ES-I3 (cell line): ENCODE measurements at regions not wholly inside any gene's neighbourhood (a gene's known extent, or its start where the extent isn't known, plus 50 kb on each side); places are given as distances from the start of the nearest gene placed in this dataset.

Experiments
- H3K36me3 ChIP-seq: 2 replicates; pipeline ENCODE4 v1.6.1; 2013; ENCODE audit warnings: mild to moderate bottlenecking, low read length, control low read depth, moderate library complexity; ENCODE audit not compliant: insufficient read depth
- H3K4me1 ChIP-seq: 2 replicates; pipeline ENCODE4 v1.6.1; 2013; ENCODE audit warnings: mild to moderate bottlenecking, control low read depth, low read length; ENCODE audit not compliant: insufficient read depth
- H3K9ac ChIP-seq: 2 replicates; pipeline ENCODE4 v1.6.1; 2013; ENCODE audit warnings: low read depth, mild to moderate bottlenecking, low read length, moderate library complexity
- H3K9me3 ChIP-seq: 2 replicates; pipeline ENCODE4 v1.6.1; 2013; ENCODE audit warnings: mild to moderate bottlenecking, low read length, moderate library complexity; ENCODE audit not compliant: control insufficient read depth, insufficient read depth

DNA sequence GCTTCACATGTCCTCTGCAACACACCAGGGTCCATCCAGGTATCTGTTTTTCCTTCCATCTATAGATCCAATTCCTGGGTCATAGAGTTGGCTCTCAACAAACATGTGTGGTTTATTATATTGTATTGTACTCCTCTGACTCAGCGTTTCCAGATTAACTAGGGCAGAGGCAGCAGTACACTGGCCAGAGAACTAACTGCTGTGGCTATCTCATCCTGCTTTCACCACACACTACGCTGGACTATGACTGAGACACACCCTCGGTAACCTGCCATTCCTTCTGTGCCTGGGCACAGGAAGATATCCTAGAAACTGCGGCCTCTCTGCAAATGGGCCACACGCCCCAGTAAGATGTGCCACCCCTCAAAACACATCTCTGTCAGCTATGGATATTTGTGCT is 159.8 kb upstream of the STK17B start:
- Histone ChIP-seq H3K36me3 (no peaks in the 10 kb centered on the region), H3K9me3 (no peaks in the 10 kb centered on the region), H3K4me1 (peaks cover 14% of the 10 kb centered on the region; the same call in 1 of the 2 replicates), H3K9ac (no peak overlapping the region)

DNA sequence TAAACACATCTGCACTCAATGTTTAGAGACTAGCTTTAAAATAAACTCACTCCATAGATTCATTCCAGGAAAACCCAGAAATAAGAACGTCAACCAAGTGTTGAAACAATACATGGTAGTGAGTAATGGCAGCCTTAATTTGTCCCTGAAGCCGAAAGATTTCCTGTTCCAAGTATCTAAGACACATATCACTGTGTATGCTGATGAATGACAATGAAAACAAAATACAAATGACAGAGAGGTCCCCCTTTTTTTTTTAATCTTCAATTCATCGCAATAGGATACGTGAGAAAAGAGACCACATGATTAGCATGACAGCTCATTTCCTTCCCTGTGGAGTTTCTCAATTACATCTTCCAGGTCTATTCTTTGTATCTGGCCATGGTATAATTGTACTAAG is 160.5 kb upstream of the STK17B start:
- H3K36me3 ChIP-seq = no peaks in the 10 kb centered on the region
- peaks cover 16% of the 10 kb centered on the region; the same call in 1 of the 2 replicates for H3K4me1 ChIP-seq
- H3K9ac ChIP-seq = no peak overlapping the region
- H3K9me3 ChIP-seq = no peaks in the 10 kb centered on the region

DNA sequence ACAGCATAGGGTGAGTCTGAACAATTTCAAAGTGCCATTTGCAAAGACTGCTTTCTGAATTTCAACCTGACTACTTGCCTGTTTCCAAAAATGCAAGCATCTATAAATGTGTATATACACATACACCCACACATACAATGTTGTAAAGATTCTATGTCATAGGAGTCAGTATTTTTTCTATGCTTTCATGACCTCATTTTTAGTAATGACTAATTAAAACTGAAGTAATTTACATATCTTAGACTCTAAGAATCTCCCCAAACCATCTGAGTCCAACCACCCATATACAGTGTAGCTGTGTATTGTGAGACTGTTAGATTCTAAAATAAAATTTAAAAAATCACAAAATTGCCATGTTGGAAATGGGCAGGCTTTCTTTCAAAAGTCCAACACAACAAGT is 162.0 kb upstream of the STK17B start:
- no peaks in the 10 kb centered on the region for H3K36me3 ChIP-seq

DNA sequence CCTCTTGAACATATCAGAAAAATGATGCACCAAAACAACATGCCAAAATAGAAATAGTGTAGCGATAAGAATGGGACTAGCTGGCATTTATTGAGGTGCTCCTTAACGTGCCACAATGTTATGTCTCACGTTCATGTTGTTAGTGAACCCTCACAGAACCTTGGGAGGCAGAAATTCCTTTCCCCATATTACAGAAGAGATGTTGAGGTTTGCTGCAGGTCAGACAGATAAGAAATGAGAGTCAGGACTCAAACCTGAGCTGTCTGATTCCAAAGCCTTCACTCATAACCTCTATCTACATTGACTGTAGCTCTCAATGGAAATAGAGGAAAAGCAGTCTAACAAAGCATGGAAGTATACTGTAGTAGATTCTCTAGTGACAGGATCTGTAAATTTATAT is 163.3 kb upstream of the STK17B start:
- peaks cover 16% of the 10 kb centered on the region; the same call in 1 of the 2 replicates for H3K4me1 ChIP-seq
- no peaks in the 10 kb centered on the region for H3K9me3 ChIP-seq
- H3K36me3 ChIP-seq = no peaks in the 10 kb centered on the region
- H3K9ac ChIP-seq = no peak overlapping the region

More for the DNA sequence above, 162.0 kb upstream of the STK17B start:
- Histone ChIP-seq H3K4me1 (peaks cover 16% of the 10 kb centered on the region; the same call in 1 of the 2 replicates), H3K9ac (no peak overlapping the region), H3K9me3 (no peaks in the 10 kb centered on the region)

DNA sequence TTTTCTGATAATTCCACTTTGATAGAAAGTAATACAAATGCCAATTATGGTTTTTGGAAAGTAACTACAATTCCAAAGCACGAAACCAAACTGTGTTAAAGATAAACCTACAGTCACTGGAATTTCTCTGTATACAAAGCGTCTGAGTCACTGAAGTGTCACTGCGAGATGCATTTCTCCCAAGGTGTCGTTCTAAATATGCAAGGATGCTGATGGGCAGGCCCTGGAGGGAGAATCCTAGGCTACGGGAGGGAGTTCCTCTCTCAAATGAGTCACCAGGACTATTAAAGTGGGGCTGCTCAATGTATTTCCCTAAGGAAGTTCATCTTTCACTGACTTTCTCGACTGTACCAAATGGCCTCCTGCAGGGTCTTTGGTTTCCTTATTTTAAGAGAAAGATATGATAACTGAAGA is 163.8 kb upstream of the STK17B start:
- no peak overlapping the region for H3K9ac ChIP-seq
- no peaks in the 10 kb centered on the region for H3K9me3 ChIP-seq
- no peaks in the 10 kb centered on the region for H3K36me3 ChIP-seq
- H3K4me1 ChIP-seq = peaks cover 16% of the 10 kb centered on the region; the same call in 1 of the 2 replicates

DNA sequence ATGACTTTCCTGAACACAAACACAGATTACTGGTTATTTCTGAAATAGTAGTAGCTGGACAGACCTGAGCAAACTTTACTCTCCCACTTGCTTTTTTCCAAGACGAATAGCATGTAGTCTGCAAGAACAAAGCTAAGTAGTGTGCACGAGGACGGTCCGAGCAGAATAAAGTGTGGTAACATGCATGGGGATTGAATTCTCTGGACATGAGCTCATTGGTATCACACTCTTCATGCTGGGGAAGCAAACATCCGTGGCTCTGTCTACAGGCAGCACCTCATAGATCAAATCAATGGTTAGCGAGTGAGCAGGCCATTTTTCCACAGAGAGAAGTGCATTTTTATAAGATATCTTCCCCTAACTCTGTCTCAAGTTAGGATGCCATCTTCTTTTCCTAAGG is 164.8 kb upstream of the STK17B start:
- Histone ChIP-seq H3K9me3 (no peaks in the 10 kb centered on the region), H3K36me3 (no peaks in the 10 kb centered on the region), H3K4me1 (peaks cover 16% of the 10 kb centered on the region; the same call in 1 of the 2 replicates), H3K9ac (no peak overlapping the region)

DNA sequence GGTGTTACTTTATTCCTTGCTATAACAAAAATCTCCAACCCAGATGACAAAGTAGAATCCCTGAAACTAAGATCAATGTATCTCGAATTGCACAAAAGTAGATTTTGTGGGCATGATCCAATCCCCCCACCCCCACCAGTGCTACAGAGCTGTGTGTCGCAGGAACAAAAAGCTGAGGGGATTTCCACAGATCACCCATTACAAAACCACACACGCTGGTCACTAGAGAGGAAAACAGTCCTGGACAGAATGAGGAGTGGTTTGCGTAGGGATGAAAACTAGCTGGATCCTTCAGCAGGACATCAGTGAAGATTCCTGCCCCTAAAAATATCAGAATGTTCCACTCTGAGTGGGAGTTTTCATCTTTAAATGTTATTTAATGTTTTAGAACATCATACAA is 165.3 kb upstream of the STK17B start:
- Histone ChIP-seq H3K4me1 (peaks cover 16% of the 10 kb centered on the region; the same call in 1 of the 2 replicates), H3K9ac (no peak overlapping the region), H3K36me3 (no peaks in the 10 kb centered on the region), H3K9me3 (no peaks in the 10 kb centered on the region)

DNA sequence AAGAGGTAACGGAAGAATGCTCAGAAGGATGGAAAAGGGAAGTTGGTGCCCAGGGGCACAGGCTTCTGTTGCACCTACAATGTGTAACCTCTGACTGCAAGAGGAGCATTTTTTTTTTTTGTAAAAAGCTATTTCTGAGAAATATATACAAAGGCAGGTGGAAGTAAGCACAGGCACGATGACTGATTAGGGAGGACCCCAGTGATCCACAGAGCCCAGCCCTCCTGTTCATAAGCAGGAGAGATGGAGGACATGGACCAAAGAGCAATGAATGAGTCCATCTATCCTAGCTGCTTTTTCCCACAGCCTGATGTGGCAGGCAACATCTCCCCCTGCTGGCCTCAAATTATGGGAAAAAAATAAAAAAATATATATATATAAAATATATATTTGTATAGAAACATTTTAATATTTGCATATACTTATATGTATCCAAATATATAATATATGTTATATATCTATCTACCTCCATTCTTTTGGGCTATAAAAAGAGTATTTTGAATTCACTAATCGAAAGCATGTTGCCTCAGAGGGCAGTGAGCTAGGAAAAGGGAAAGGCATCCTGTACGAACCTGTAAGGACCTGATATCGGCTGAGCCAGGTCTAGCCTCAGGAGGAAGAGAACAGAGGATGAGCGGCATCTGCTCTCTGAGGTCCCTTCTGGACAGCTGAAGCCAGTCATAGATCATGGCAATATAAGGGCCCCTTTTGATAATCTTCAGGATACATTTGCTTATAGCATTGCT is 166.0 kb upstream of the STK17B start:
- H3K9ac ChIP-seq = no peak overlapping the region
- H3K9me3 ChIP-seq = no peaks in the 10 kb centered on the region
- H3K36me3 ChIP-seq = no peaks in the 10 kb centered on the region
- H3K4me1 ChIP-seq = peaks cover 16% of the 10 kb centered on the region; the same call in 1 of the 2 replicates

DNA sequence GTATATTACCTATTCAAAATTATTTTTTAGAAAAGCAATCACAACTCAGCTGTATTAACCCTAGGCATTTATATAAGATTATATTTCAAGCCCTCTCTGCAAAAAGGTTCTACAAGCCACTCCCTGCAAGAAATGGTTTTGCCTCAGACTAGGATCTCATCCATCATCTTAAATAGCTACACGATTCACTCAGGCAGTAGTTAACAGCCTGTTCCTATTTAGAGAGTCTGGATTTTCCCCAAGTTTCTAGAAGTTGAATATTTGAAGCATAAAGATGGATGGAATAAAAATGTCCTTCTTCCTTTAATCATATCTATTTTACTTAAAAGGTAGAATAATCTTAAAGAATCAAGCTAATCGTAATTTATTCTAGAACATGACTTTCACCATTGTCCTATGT is 167.1 kb upstream of the STK17B start:
- no peaks in the 10 kb centered on the region for H3K36me3 ChIP-seq
- no peaks in the 10 kb centered on the region for H3K9me3 ChIP-seq
- H3K4me1 ChIP-seq = peaks cover 16% of the 10 kb centered on the region; the same call in 1 of the 2 replicates
- H3K9ac ChIP-seq = no peak overlapping the region

DNA sequence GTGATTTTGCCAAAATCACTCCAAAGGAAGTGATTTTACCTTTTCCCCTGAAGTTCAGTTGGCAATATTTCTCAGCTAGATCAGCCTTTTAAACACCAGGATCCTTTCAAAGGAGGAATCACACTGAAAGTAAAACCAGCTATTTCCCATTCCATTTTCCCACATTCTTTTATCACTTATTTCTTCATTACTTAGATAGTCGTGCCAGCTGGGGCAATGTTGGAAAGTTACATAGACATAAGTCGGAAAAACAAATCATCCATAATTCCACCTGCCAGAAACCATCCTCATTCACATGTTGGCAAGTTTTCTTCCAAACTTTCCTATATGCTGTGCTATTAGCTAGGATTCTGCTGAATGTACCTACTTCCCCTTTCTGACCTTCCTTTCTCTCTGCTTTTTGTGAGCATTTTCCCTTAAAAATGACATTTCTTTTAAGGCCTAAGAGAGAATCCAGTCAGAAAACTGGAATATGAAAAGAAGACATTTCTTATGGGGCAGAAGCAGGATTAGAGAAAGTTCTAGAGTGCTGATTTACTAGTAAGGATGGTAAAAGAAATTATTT is 170.0 kb upstream of the STK17B start:
- no peak overlapping the region for H3K9ac ChIP-seq
- H3K4me1 ChIP-seq = no peaks in the 10 kb centered on the region

DNA sequence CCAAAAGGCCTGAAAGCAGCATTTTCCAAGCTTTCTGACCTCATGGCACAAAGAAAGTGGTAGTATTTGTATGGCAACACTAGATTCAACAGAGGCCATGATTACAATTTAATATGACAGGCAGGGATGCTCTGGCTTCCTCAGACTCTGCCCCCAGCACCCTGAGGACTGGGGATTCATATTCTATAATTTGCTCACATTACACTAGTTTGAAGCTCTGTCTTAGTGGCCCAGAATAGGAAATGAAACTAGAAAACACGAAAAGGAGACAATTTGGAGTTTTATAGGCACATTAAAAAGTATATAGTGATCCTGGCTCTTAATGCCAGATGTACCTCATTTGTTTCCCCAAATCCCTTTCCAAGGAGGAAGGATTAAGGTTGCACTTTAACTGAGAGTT is 173.0 kb upstream of the STK17B start:
- no peaks in the 10 kb centered on the region for H3K36me3 ChIP-seq
- H3K9me3 ChIP-seq = no peaks in the 10 kb centered on the region
- H3K4me1 ChIP-seq = no peaks in the 10 kb centered on the region
- H3K9ac ChIP-seq = no peak overlapping the region

More for the DNA sequence above, 170.0 kb upstream of the STK17B start:
- Histone ChIP-seq H3K9me3 (no peaks in the 10 kb centered on the region), H3K36me3 (no peaks in the 10 kb centered on the region)

DNA sequence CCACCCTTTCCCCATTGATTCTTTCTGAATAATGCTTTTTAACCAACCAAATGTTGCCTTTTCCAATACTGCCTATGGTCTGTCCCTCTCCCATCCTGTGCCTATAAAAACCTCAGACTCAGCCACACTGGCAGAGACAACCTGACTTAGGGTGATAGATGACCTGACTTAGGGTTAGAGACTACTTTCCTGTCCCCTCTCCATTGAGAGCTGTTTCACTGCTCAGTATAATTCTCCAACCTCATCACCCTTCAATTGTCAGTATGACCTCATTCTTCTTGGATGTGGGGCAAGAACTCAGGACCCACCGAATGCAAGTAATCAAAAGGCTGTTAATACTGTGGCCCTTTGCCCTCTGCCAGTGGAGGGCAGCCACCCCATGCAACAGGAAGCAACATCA is 182.3 kb upstream of the STK17B start:
- peaks cover 10% of the 10 kb centered on the region; the same call in 1 of the 2 replicates for H3K9me3 ChIP-seq
- H3K9ac ChIP-seq = no peak overlapping the region
- no peaks in the 10 kb centered on the region for H3K36me3 ChIP-seq
- no peaks in the 10 kb centered on the region for H3K4me1 ChIP-seq

DNA sequence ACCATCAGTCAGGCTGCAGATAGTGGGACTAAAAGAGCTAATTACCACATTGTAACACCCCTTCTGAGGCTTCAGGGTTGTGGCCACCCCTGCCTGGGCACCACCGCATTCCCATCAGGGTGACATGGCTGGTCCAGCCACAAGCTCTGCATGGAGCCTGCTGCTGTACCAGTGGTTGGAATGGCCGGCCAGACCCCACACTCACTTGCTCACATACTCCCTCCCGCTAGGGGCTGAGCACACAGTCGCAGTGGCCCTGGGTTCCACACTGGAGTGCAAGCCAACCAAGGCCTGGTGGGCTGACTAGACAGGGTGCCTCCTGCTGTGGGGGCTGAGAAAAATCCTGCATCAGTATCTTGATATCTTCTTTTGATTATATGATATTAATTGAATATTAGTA is 182.8 kb upstream of the STK17B start:
- Histone ChIP-seq H3K9ac (no peak overlapping the region), H3K36me3 (no peaks in the 10 kb centered on the region), H3K4me1 (no peaks in the 10 kb centered on the region), H3K9me3 (peaks cover 10% of the 10 kb centered on the region; the same call in 1 of the 2 replicates)

DNA sequence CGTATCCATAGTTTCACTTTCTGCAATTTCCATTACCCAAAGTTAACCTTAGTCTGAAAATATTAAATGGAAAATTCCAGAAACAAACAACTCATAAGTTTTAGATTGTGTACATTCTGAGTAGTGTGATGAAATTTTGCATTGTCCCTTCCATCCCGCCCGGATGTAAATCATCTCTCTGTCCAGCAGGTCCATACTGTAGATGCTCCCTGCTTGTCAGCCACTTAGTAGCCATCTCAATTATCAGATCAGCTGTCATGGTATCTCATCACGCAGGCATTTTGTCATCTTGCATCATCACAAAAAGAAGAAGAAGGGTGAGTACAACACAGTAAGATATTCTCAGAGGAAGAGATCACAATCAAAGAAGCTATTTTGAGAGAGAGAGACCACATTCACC is 185.0 kb upstream of the STK17B start:
- H3K36me3 ChIP-seq = no peaks in the 10 kb centered on the region
- H3K9me3 ChIP-seq = peaks cover 10% of the 10 kb centered on the region; the same call in 1 of the 2 replicates
- no peak overlapping the region for H3K9ac ChIP-seq
- H3K4me1 ChIP-seq = no peaks in the 10 kb centered on the region

DNA sequence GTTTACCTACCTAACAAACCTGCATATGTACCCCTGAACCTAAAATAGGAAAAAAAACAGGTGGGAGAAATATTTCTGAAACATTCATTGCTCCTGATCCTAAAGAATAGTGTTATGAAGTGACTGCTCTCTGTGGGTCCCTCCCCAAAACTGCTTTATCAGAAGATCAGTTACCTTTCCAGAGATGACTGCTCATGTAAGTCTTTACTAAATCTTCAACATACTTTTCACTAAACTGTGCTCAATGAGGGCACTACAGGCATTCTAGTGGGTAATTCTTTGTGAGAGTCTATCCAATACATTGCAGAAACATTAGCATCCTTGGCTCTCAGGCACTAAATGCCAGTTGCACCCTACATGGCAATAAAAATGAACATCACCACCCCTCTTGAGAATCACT is 189.3 kb upstream of the STK17B start:
- Histone ChIP-seq H3K9me3 (no peaks in the 10 kb centered on the region), H3K9ac (no peak overlapping the region), H3K4me1 (no peaks in the 10 kb centered on the region), H3K36me3 (no peaks in the 10 kb centered on the region)
